ENCODE measurements at regions not wholly inside any gene's neighbourhood (a gene's known extent, or its start where the extent isn't known, plus 50 kb on each side); places are given as distances from the start of the nearest gene placed in this dataset.
"Not testable (repeated sequence)": the region's sequence is repeated elsewhere in the genome, so short reads cannot be mapped to it uniquely, and the experiment has no call there.

DNA sequence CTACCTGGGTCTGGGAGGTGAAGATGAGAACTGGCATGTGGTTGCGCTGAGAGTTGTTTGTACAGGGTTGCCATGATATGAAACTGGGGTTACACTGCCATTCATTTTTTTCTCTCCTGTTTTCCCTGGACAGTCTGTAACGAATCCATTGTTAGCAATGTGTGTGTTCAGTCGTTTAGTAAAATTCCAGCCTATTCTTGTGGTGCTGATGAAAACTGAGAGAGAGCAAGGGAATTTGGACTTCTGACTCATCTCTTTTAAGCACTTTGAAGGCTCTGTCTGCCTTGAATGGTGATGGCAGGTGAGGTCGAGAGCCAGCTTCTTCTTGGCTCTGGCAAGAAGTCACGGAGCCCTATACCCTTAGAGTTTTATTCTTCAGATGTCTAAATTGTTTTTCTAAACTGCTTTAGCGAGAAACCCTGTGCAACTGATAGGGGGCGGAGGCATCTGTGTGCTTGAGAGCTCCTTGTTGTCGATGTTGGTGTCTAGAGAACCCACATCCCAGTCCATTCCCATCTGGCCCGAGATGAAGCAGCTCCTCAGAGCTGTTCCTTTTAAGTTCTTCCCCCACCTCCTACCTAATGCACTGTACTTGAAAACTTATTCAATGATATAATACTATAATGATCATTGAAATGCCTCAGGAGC lies 204.4 kb downstream of the TMX1 start:
- DNase-seq (ENCODE audit: low spot score), result no peak

- DNase-seq (ENCODE audit: low spot score), result no peak
Observed at GRCh38 chr14:51445001-51445390, 204.9 kb downstream of the TMX1 start.

DNA sequence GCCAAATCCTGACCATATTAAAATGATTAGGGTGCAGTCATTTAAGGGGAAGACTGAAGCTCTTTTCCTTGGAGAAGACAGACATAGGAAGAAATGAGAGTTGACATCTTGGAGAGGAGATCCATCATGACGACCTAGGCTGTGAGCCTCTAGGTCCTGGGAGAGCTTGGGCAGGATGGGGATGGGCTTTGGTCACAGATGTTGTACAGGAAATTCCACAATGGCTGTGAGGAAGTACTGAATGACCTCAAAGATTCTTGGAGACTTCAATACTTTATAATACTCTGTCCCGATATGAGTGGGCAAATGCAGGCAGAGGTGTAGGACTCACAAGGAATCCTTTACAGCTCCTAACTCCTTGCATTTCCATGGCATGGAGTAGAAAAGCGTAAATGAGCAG lies 204.9 kb upstream of the FRMD6 start:
- DNase-seq (ENCODE audit: low spot score), result no peak

GRCh38 chr14:51447411-51447810 lies 204.3 kb upstream of the FRMD6 start:
- no peak for DNase-seq (ENCODE audit: low spot score)

GRCh38 chr14:51448831-51449670 lies 202.7 kb upstream of the FRMD6 start:
- DNase-seq (ENCODE audit: low spot score), result no peak

- no peak for DNase-seq (ENCODE audit: low spot score)
Observed at GRCh38 chr14:51449681-51450080, 202.0 kb upstream of the FRMD6 start.

- DNase-seq (ENCODE audit: low spot score), result no peak
Observed at GRCh38 chr14:51451561-51451960, 200.1 kb upstream of the FRMD6 start.

- DNase-seq (ENCODE audit: low spot score), result no peak
Observed at GRCh38 chr14:51453869-51454268, 197.8 kb upstream of the FRMD6 start.

DNA sequence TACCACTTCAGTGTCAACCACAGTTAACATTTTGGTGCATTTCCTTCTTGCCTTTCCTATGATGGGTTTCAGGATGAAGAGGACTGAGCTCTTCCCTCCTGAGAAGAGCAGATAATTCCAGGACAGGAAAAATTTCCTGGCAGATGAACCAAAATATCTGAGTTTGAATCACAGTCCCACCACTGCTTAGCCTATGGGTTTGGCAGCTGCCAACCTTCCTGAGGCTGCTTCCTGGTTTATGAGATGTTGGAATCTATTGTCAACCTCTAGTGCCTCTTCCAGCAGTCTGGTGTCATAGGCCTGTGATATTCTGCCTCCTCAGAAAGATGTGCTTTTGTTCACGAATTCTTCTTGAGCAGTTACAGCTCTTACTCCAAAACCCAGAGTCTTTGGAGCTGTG lies 197.4 kb upstream of the FRMD6 start:
- no peak for DNase-seq (ENCODE audit: low spot score)

DNA sequence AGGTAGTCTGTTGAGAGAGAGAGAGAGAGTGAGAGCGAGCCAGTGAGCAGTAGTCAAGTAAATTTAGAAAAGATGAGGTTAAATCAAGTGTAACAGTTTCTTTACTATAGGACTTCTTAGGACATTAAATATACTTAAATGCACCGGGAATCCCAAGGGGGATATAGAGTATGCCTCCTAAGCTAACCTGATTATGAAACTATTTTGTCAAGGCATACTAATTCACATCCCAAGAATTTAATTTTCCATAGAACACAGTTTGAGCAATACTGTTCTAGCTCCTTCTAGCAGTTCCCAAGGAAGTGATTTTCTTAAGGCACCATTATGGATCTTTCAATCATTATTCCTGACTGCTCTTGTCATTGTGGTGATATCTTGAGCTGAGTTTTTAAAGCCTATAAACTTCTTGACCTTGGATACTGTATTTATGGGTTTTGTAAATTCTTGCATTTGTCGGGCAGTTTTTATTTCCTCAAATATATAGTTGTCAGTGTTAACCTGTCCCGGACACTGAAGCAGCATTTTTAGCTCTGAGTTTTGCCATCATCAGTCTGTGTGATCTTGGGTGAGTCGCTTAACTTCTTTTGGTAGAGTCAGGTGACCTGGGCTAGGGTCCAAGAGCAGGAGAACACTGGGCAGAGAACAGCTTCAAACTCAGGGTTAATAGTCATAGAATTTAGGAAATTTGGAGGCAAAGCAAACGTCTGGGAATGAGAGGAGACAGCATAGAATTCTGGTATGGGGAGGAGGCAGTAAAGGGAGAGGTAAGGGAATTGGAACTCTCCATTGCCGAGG lies 196.5 kb upstream of the FRMD6 start:
- no peak for DNase-seq (ENCODE audit: low spot score)

DNA sequence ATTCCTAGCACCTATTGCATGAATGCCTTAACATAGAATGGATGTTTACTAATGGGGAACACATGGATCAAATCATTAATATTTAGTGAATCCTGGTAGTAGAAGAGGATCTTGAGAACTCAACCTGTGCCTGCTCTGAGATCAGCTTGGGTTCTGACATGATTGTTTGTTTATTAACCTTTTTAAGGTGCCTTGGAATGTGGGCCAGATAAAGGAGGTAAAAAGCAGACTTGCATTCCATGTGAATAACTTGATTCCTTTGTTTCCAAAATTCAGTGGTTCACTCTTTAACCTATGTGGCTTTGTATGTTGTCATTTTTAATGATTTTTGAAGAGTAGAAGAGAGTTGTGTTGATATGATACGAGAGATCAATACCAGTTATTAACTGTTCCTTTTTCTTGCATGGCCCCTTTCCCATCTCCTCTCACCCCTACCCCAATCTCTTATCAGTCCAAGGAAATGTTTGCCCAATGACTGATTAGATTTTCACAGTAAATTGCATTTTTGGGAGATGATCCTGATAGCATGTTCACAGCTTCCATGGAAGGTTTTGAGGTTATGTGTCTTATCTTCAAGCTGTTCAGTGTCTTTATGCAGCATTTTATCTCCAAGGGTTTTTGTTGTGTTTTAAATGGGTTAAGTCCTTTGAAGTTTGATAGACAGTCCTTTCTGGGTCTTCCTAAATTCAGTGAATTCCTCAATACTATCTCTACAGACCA lies 193.7 kb upstream of the FRMD6 start:
- DNase-seq (ENCODE audit: low spot score), result no peak

DNA sequence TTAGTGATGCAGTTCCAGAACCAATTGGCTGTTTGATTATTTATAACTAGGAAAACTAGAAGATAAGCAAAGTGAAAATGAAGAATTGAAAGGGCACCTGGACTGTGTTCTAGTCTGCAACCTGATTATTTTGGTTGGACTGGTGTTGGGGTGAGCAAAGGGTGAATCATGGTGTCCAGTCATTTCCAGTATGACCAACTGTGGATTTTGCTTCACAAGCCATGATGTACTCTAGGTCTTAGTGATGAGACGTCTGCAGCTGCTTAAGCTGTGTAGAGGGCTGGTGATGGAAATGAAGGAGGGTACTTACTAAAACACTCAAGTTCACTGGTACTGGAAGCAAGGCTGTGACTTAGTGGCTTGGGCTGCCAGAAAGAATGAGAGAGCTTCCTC lies 193.2 kb upstream of the FRMD6 start:
- no peak for DNase-seq (ENCODE audit: low spot score)

GRCh38 chr14:51460011-51460410 lies 191.7 kb upstream of the FRMD6 start:
- no peak for DNase-seq (ENCODE audit: low spot score)

DNA sequence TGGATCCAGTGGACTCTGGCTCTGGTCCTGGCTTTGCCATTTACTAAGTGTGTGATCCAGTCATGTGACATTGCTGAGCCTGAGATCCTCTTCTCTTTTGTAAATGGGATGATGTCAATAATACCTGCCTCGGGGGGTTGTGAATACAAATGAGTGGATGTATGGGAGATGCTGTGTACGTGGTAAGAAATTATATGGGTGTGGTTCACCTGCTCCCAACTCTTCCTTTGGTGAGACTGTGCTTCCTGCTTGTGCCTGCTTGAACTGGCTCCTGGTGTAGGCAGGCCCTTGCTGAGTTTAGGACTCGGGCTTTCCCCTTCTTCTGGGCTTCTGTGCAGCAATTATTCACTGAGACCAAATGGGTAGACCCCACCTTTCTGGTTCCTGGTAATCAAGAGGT lies 189.5 kb upstream of the FRMD6 start:
- no peak for DNase-seq (ENCODE audit: low spot score)

DNA sequence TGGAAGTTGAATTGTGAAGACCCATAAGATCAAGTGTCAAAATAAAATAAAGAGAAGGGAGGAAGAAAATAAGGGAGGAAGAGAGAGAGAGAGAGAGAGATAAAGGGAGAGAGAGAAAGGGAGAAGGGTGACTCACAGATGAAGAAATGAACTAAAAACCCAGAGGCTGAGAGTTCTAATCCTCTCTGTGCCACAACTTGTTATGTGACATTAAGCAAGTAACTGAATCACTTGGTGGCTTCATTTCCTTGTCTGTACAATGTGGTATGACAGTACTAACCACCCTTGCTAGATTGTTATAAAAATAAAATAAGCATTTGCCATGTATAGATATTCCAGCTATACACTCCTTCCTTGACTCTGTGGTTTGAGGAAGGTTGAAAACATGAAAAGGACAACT lies 189.0 kb upstream of the FRMD6 start:
- no peak for DNase-seq (ENCODE audit: low spot score)

- DNase-seq (ENCODE audit: low spot score), result no peak
Observed at GRCh38 chr14:51463461-51463860, 188.2 kb upstream of the FRMD6 start.

- no peak for DNase-seq (ENCODE audit: low spot score)
Observed at GRCh38 chr14:51464411-51464810, 187.3 kb upstream of the FRMD6 start.

DNA sequence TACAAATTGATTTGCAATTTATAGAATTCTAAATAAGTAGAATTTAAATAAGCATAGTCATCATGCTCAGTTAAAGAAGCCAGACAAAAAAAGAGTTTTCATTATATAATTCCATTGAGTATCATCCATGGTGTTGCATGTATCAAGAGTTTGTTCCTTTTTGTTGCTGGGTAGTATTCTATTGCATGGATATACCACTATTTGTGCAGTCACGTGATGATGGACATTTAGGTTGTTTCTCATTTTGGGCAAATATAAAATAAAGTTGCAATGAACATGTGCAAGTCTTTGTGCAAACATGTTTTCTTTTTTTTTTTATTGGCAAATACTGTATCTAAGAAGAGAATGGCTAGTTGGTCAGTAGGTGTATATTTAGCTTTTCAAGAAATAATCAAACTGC lies 186.2 kb upstream of the FRMD6 start:
- no peak for DNase-seq (ENCODE audit: low spot score)

DNA sequence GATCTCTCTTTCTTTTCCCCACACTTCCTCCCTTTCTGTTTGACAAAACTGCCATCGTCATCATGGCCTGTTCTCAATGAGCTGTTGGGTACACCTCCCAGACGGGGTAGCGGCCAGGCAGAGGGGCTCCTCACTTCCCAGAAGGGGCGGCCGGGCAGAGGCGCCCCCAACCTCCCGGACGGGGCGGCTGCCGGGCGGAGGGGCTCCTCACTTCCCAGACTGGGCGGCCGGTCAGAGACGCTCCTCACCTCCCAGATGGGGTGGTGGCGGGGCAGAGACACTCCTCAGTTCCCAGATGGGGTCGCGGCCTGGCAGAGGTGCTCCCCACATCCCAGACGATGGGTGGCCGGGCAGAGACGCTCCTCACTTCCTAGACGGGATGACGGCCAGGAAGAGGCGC lies 184.3 kb upstream of the FRMD6 start:
- DNase-seq (ENCODE audit: low spot score), result not testable (repeated sequence)

GRCh38 chr14:51468523-51468922 lies 183.2 kb upstream of the FRMD6 start:
- no peak for DNase-seq (ENCODE audit: low spot score)

DNA sequence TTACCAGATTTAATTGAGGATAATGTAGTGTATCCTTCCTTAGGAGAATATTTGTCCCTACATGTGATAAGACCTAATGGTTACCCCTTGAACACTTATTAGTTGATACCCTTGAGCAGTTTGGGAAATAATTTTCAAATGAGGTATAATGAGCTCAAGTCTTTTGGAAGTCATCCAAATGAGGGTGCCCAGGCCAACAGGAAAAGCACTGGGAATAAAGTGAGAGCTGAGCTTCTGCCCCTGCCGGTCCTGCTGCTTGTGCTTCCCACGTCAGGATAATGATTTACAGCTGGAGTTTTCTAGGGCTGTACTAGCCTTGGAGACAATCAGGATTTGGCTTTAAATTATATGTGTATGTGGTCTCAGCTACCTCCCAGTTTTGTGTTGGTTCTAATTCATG lies 178.8 kb upstream of the FRMD6 start:
- no peak for DNase-seq (ENCODE audit: low spot score)

- DNase-seq (ENCODE audit: low spot score), result no peak
Observed at GRCh38 chr14:51473351-51473750, 178.4 kb upstream of the FRMD6 start.

All from ecto neural progenitor cell (in vitro differentiated cells).